Subcutaneous abdominal adipose tissue (tissue), 5 donors: ENCODE measurements at regions not wholly inside any gene's neighbourhood (a gene's known extent, or its start where the extent isn't known, plus 50 kb on each side); places are given as distances from the start of the nearest gene placed in this dataset.

Source experiments
- H3K27ac ChIP-seq: one replicate; pipeline ENCODE4 v1.7.0; 2013; ENCODE audit warnings: low read depth, mild to moderate bottlenecking, inconsistent platforms, low read length, moderate library complexity
- H3K27me3 ChIP-seq, 5 donors: one replicate each; pipeline ENCODE4 v1.7.0; 2013; ENCODE audit warnings: low read length in 5 of 5, inconsistent platforms in 1 of 5; ENCODE audit not compliant: control insufficient read depth in 5 of 5, insufficient read depth in 4 of 5
- H3K36me3 ChIP-seq, 5 donors: one replicate each; pipeline ENCODE4 v1.7.0; 2013; ENCODE audit warnings: low read length in 5 of 5; ENCODE audit not compliant: control insufficient read depth in 5 of 5, insufficient read depth in 5 of 5
- H3K4me1 ChIP-seq, 5 donors: one replicate each; pipeline ENCODE4 v1.7.0; 2013; ENCODE audit warnings: low read length in 5 of 5, mild to moderate bottlenecking in 3 of 5, moderate library complexity in 1 of 5; ENCODE audit not compliant: control insufficient read depth in 5 of 5, insufficient read depth in 5 of 5
- H3K4me3 ChIP-seq, 5 donors: one replicate each; pipeline ENCODE4 v1.7.0; 2013; ENCODE audit warnings: low read length in 5 of 5, low read depth in 1 of 5
- H3K9ac ChIP-seq, 5 donors: one replicate each; pipeline ENCODE4 v1.7.0; 2013; ENCODE audit warnings: low read length in 5 of 5, mild to moderate bottlenecking in 4 of 5, moderate library complexity in 3 of 5
- H3K9me3 ChIP-seq, 5 donors: one replicate each; pipeline ENCODE4 v1.7.0; 2013; ENCODE audit warnings: low read length in 5 of 5; ENCODE audit not compliant: control insufficient read depth in 5 of 5
- donor health status: healthy.
- donor health status: healthy.
- donor health status: healthy.
- donor health status: healthy.
- donor health status: healthy.

DNA sequence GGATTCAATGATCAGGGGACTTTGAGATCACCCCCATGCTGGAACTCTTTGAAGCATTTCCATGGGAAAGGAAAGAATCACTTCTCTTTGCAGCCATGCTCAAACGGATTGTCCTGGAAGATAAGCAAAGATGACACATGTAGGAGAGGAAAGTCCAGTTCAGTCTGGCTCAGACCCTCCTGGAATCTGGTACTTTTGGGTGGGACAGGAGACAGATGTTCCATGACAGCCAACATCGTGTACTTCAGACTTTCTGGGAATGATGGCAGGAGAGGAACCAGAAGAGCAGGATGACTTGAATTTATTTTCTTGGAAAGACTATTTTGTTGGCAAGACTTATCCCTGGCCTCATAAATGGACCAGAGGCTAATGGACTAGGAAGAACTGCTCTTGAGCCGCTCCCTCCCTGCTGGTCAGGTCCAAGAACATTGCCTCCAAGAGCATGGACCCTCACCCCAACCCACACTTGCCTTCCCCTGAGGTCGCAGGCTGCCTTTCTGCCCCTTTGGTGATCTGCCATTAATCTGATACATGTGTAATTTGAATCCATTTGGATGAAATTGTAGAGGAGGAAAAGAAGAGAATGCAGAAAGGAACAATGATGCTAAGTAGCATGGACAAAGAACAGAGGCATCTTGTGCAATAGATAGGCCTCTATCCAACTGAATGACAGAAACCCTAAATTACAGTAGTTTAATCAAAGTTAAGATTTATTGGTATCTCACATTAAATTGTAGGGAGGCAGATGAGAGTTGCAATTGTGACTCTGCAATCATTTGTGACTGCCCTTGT lies 201.0 kb downstream of the SNX19 start:
- no peaks in the 10 kb centered on the region for H3K36me3 ChIP-seq

DNA sequence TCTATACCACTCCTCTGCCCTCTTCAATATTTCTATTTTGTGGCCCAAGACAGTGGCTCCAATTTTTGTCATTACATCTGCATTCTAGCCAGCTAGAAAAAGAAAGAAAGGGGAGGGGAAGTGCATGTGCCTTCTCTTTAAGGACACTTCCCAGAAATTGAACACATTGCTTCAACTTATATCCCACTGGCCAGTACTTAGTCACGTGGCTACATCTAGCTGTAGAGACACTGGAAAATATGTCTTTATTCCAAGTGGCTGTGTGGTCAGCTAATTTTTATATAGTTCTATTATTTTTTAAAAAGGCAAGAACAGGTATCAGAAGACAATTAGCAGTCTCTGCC lies 200.4 kb downstream of the SNX19 start:
- peaks cover 0 to 2% (median 0%) of the 10 kb centered on the region in 5 donors for H3K9me3 ChIP-seq
- no peaks in the 10 kb centered on the region for H3K36me3 ChIP-seq
- no peak overlapping the region for H3K27ac ChIP-seq
- H3K9ac ChIP-seq: no peak overlapping the region
- peaks cover 7 to 27% (median 24%) of the 10 kb centered on the region in 5 donors for H3K4me1 ChIP-seq
- H3K4me3 ChIP-seq: no peak overlapping the region
- no peaks in the 10 kb centered on the region for H3K27me3 ChIP-seq

More for the DNA sequence above, 201.0 kb downstream of the SNX19 start:
- H3K9me3 ChIP-seq: peaks cover 0 to 2% (median 0%) of the 10 kb centered on the region in 5 donors
- H3K9ac ChIP-seq: no peak overlapping the region
- no peaks in the 10 kb centered on the region for H3K27me3 ChIP-seq
- H3K4me1 ChIP-seq: peaks cover 7 to 27% (median 24%) of the 10 kb centered on the region in 5 donors
- no peak overlapping the region for H3K27ac ChIP-seq
- H3K4me3 ChIP-seq: no peak overlapping the region

DNA sequence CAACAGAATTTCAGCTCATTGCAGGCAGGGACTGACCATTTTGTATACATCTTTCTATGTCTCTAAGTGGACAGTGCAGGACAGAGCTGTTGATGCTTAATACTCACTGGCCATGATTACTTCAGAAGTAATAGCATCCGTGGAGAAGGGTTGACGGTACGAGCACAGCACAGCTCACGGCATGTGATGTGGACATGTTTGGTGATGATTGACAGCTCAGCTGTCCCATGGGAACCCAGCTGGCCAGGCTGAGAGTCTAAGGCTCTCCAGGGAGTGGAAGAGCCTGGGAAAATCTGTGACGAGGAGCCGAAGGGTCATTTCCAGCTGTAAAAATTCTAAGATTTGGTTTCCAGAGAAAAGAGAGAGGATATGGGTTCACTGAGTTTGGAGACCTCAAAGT lies 198.2 kb downstream of the SNX19 start:
- no peak overlapping the region for H3K9ac ChIP-seq
- no peak overlapping the region for H3K4me3 ChIP-seq
- no peak overlapping the region for H3K27ac ChIP-seq

DNA sequence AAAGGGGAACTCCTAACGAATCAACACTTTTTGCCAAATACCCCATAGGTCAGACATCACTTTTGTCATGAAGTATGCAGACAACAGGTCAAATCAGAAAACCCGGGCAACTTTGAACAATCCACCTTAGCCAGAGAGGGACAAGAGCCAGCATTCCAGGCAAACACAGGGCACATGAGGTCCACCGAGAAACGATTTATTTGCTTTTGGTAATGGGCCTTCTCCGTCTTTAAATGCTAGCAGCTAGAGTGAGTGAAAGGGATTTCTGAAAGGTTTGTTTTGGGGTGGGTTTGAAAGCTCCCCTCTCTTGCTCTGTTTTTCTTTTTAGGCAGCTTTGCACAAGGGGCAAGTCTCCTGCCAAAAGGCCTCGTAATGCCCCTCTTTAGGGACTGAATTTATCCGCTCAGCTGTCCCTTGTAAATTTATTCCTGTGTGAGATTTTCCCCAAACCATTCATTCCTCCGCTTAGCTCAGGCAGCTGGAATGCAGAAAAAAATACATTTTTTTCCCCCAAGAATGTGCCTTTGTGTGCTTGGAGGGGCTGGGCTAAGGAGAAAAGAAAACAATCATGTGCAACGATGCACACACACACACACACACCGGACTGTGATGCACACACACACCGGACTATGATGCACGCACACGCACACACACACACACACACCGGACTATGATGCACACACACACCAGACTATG lies 196.9 kb downstream of the SNX19 start:
- Histone ChIP-seq H3K9me3 (peaks cover 0 to 2% (median 0%) of the 10 kb centered on the region in 5 donors), H3K4me3 (no peak overlapping the region), H3K9ac (no peak overlapping the region), H3K27me3 (no peaks in the 10 kb centered on the region), H3K36me3 (no peaks in the 10 kb centered on the region), H3K27ac (no peak overlapping the region), H3K4me1 (peaks cover 8 to 27% (median 22%) of the 10 kb centered on the region in 5 donors)

More for the DNA sequence above, 198.2 kb downstream of the SNX19 start:
- Histone ChIP-seq H3K9me3 (peaks cover 0 to 2% (median 0%) of the 10 kb centered on the region in 5 donors), H3K27me3 (no peaks in the 10 kb centered on the region), H3K4me1 (peaks cover 8 to 27% (median 22%) of the 10 kb centered on the region in 5 donors), H3K36me3 (no peaks in the 10 kb centered on the region)

DNA sequence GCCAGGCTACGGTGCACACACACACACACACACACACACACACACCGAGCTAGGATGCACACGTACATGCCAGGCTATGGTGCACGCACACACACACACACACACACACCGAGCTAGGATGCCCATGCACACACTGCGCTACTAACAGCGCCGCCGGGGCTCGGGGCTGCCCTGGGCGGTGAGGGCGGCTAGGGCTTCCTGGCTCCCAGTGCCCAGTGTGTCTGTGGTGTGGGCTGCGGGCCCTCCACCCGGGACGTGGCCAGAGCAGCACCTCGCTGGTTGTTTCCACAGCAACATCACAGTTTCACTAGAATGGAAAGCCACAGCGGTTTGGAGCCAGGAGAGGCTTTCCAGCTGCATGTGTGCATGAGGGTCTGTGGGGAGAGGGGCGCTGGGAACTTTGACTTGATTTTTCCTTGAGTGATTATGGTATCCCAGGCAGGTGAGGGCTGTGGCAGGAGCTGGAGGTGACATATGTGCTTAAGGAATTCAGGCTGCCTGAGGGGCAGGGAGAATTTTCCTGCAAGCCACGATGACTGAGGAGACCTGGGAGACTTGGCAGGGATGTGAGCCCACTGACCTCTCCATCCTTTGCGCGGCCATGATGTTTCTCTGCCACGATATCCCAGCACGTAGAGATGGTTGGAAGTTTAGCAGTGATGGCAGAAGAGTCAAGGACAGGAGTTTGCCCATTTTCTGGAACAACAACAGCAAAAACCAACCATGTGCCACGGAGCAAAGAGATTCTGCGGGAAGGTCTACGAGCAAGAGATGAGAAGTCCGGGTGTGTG lies 195.9 kb downstream of the SNX19 start:
- Histone ChIP-seq H3K27me3 (no peaks in the 10 kb centered on the region), H3K9ac (no peak overlapping the region), H3K9me3 (peaks cover 0 to 2% (median 0%) of the 10 kb centered on the region in 5 donors), H3K4me1 (peaks cover 8 to 23% (median 17%) of the 10 kb centered on the region in 5 donors), H3K4me3 (no peak overlapping the region), H3K36me3 (no peaks in the 10 kb centered on the region), H3K27ac (no peak overlapping the region)

- Histone ChIP-seq H3K4me1 (peaks cover 12 to 28% (median 18%) of the 10 kb centered on the region in 5 donors), H3K9me3 (peaks cover 0 to 2% (median 0%) of the 10 kb centered on the region in 5 donors), H3K9ac (no peak overlapping the region), H3K36me3 (no peaks in the 10 kb centered on the region), H3K4me3 (no peak overlapping the region), H3K27me3 (no peaks in the 10 kb centered on the region), H3K27ac (no peak overlapping the region)
These were observed 195.1 kb downstream of the SNX19 start for GRCh38 chr11:130721023-130721681.

GRCh38 chr11:130721736-130722135 lies 194.5 kb downstream of the SNX19 start:
- H3K4me1 ChIP-seq: peaks cover 18 to 34% (median 23%) of the 10 kb centered on the region in 5 donors
- H3K4me3 ChIP-seq: no peak overlapping the region
- H3K9me3 ChIP-seq: peaks cover 0 to 2% (median 0%) of the 10 kb centered on the region in 5 donors
- H3K9ac ChIP-seq: no peak overlapping the region
- H3K36me3 ChIP-seq: no peaks in the 10 kb centered on the region
- no peaks in the 10 kb centered on the region for H3K27me3 ChIP-seq
- no peak overlapping the region for H3K27ac ChIP-seq

GRCh38 chr11:130722401-130722800 lies 193.9 kb downstream of the SNX19 start:
- Histone ChIP-seq H3K27ac (no peak overlapping the region), H3K4me1 (peaks cover 20 to 41% (median 30%) of the 10 kb centered on the region in 5 donors), H3K9ac (no peak overlapping the region), H3K9me3 (peaks cover 0 to 2% (median 0%) of the 10 kb centered on the region in 5 donors), H3K4me3 (no peak overlapping the region), H3K27me3 (no peaks in the 10 kb centered on the region), H3K36me3 (no peaks in the 10 kb centered on the region)

GRCh38 chr11:130725421-130726233 lies 190.7 kb downstream of the SNX19 start:
- Histone ChIP-seq H3K9ac (no peak overlapping the region), H3K4me1 (peaks cover 22 to 35% (median 28%) of the 10 kb centered on the region in 5 donors), H3K27ac (no peak overlapping the region), H3K27me3 (no peaks in the 10 kb centered on the region), H3K4me3 (no peak overlapping the region), H3K36me3 (no peaks in the 10 kb centered on the region), H3K9me3 (peaks cover 3 to 14% (median 9%) of the 10 kb centered on the region in 5 donors)
